SW480 (cell line): ENCODE measurements at regions not wholly inside any gene's neighbourhood (a gene's known extent, or its start where the extent isn't known, plus 50 kb on each side); places are given as distances from the start of the nearest gene placed in this dataset.

ENCODE experiments used
- DNase-seq: peaks from one replicate; pipeline ENCODE4 v3.0.0-alpha.2; 2016; ENCODE audit warnings: low spot score

- DNase-seq = no peak
Measured at GRCh38 chr1:181430015-181430885, 53.1 kb upstream of the CACNA1E start.
